NOMO-1 treated with DMSO at 0.1 percent for 48 hours (cell line): ENCODE measurements at regions not wholly inside any gene's neighbourhood (a gene's known extent, or its start where the extent isn't known, plus 50 kb on each side); places are given as distances from the start of the nearest gene placed in this dataset.
"Not testable (repeated sequence)": the region's sequence is repeated elsewhere in the genome, so short reads cannot be mapped to it uniquely, and the experiment has no call there.

Experiments
- DNase-seq: peaks from one replicate; lab custom pipeline; 2025; ENCODE audit not compliant: unreplicated experiment; lab: John Stamatoyannopoulos, UW

- no peak for DNase-seq
Observed at GRCh38 chr6:4510317-4510716, 265.9 kb upstream of the CDYL start.

- no peak for DNase-seq
Observed at GRCh38 chr6:4509506-4509905, 266.7 kb upstream of the CDYL start.

GRCh38 chr6:4506792-4507191 lies 269.4 kb upstream of the CDYL start:
- DNase-seq, result no peak

- no peak for DNase-seq
Observed at GRCh38 chr6:4506223-4506622, 270.0 kb upstream of the CDYL start.

- DNase-seq, result no peak
Observed at GRCh38 chr6:4504700-4505099, 271.5 kb upstream of the CDYL start.

- DNase-seq, result no peak
Observed at GRCh38 chr6:4503700-4504099, 272.5 kb upstream of the CDYL start.

- DNase-seq, result no peak
Observed at GRCh38 chr6:4496284-4496683, 279.9 kb upstream of the CDYL start.

GRCh38 chr6:4491501-4492260 lies 284.5 kb upstream of the CDYL start:
- no peak for DNase-seq

GRCh38 chr6:4489538-4489937 lies 286.7 kb upstream of the CDYL start:
- no peak for DNase-seq

- no peak for DNase-seq
Observed at GRCh38 chr6:4488389-4488788, 287.8 kb upstream of the CDYL start.

GRCh38 chr6:4487538-4487937 lies 288.7 kb upstream of the CDYL start:
- no peak for DNase-seq

- no peak for DNase-seq
Observed at GRCh38 chr6:4486568-4487315, 289.5 kb upstream of the CDYL start.

- DNase-seq, result no peak
Observed at GRCh38 chr6:4485735-4486134, 290.5 kb upstream of the CDYL start.

GRCh38 chr6:4482461-4482860 lies 293.7 kb upstream of the CDYL start:
- DNase-seq, result no peak

- no peak for DNase-seq
Observed at GRCh38 chr6:4480788-4481735, 295.1 kb upstream of the CDYL start.

GRCh38 chr6:4478098-4478497 lies 298.1 kb upstream of the CDYL start:
- no peak for DNase-seq

- no peak for DNase-seq
Observed at GRCh38 chr6:4474810-4475209, 301.4 kb upstream of the CDYL start.

GRCh38 chr6:4472969-4473642 lies 303.1 kb upstream of the CDYL start:
- DNase-seq, result no peak

- no peak for DNase-seq
Observed at GRCh38 chr6:4472222-4472621, 304.0 kb upstream of the CDYL start.

- not testable (repeated sequence) for DNase-seq
Observed at GRCh38 chr6:4471515-4471914, 304.7 kb upstream of the CDYL start.

GRCh38 chr6:4470698-4471210 lies 305.4 kb upstream of the CDYL start:
- no peak for DNase-seq
